WERI-Rb-1 (cell line): ENCODE measurements at regions not wholly inside any gene's neighbourhood (a gene's known extent, or its start where the extent isn't known, plus 50 kb on each side); places are given as distances from the start of the nearest gene placed in this dataset.
"Not testable (repeated sequence)": the region's sequence is repeated elsewhere in the genome, so short reads cannot be mapped to it uniquely, and the experiment has no call there.

ENCODE experiments used
- DNase-seq: peaks from one replicate; pipeline ENCODE4 v3.0.0-alpha.2; 2020
- H3K27ac ChIP-seq: fragments of 250-450 bp; sonication (Bioruptor Pico); 2 replicates; pipeline ENCODE4 v1.5.1; 2020; ENCODE audit warnings: mild to moderate bottlenecking, moderate library complexity
- H3K27me3 ChIP-seq: fragments of 250-450 bp; sonication (Bioruptor Pico); 2 replicates; pipeline ENCODE4 v1.5.1; 2021; ENCODE audit warnings: mild to moderate bottlenecking, low read depth, moderate library complexity; ENCODE audit not compliant: insufficient read depth, severe bottlenecking
- H3K36me3 ChIP-seq: fragments of 250-450 bp; sonication (Bioruptor Pico); 2 replicates; pipeline ENCODE4 v1.5.1; 2020; ENCODE audit warnings: mild to moderate bottlenecking, moderate library complexity
- H3K4me3 ChIP-seq: 2 replicates; pipeline ENCODE4 v1.5.1; 2011; ENCODE audit warnings: low read depth, mild to moderate bottlenecking, control low read depth, low read length
- H3K9me3 ChIP-seq: fragments of 250-450 bp; sonication (Bioruptor Pico); 2 replicates; pipeline ENCODE4 v1.5.1; 2021; ENCODE audit warnings: mild to moderate bottlenecking, moderate library complexity; ENCODE audit not compliant: severe bottlenecking
- CTCF ChIP-seq: IDR thresholded peaks from 2 replicates; pipeline ENCODE4 v1.5.1; 2011; ENCODE audit warnings: low read depth, mild to moderate bottlenecking, control low read depth, inconsistent platforms, low read length

GRCh38 chr7:138359870-138360559, 100.0 kb upstream of the TRIM24 start:
- no peak for TF ChIP-seq CTCF
- no peaks in the 10 kb centered on the region for H3K9me3 ChIP-seq
- H3K36me3 ChIP-seq, result no peaks in the 10 kb centered on the region
- no peak for DNase-seq
- H3K4me3 ChIP-seq, result no peak overlapping the region
- no peaks in the 10 kb centered on the region for H3K27me3 ChIP-seq
- no peak overlapping the region for H3K27ac ChIP-seq

GRCh38 chr7:138363721-138364120, 96.3 kb upstream of the TRIM24 start:
- Histone ChIP-seq H3K27me3 (no peaks in the 10 kb centered on the region), H3K4me3 (no peak overlapping the region), H3K36me3 (no peaks in the 10 kb centered on the region), H3K27ac (no peak overlapping the region), H3K9me3 (no peaks in the 10 kb centered on the region)
- no peak for DNase-seq
- TF ChIP-seq CTCF, result no peak

GRCh38 chr7:138366137-138366536, 93.9 kb upstream of the TRIM24 start:
- H3K4me3 ChIP-seq, result not testable (repeated sequence)

GRCh38 chr7:138366676-138367075, 93.4 kb upstream of the TRIM24 start:
- H3K27ac ChIP-seq, H3K27me3 ChIP-seq, H3K4me3 ChIP-seq, H3K36me3 ChIP-seq, H3K9me3 ChIP-seq, DNase-seq: not testable (repeated sequence)

More at GRCh38 chr7:138366137-138366536, 93.9 kb upstream of the TRIM24 start:
- H3K27me3 ChIP-seq, H3K27ac ChIP-seq, H3K9me3 ChIP-seq, DNase-seq, H3K36me3 ChIP-seq: not testable (repeated sequence)

GRCh38 chr7:138369797-138370196, 90.3 kb upstream of the TRIM24 start:
- Histone ChIP-seq H3K4me3 (no peak overlapping the region), H3K27me3 (no peaks in the 10 kb centered on the region), H3K9me3 (peaks cover 5% of the 10 kb centered on the region), H3K27ac (no peak overlapping the region), H3K36me3 (no peaks in the 10 kb centered on the region)
- TF ChIP-seq CTCF, result no peak
- no peak for DNase-seq

GRCh38 chr7:138370956-138371355, 89.1 kb upstream of the TRIM24 start:
- no peak overlapping the region for H3K4me3 ChIP-seq
- peaks cover 5% of the 10 kb centered on the region for H3K9me3 ChIP-seq
- H3K27me3 ChIP-seq, result no peaks in the 10 kb centered on the region
- no peak for DNase-seq
- H3K36me3 ChIP-seq, result no peaks in the 10 kb centered on the region
- no peak overlapping the region for H3K27ac ChIP-seq
- TF ChIP-seq CTCF, result no peak

GRCh38 chr7:138374119-138374693, 85.9 kb upstream of the TRIM24 start:
- H3K27me3 ChIP-seq, result no peaks in the 10 kb centered on the region
- no peak overlapping the region for H3K27ac ChIP-seq
- no peak for TF ChIP-seq CTCF
- H3K36me3 ChIP-seq, result no peaks in the 10 kb centered on the region
- no peak for DNase-seq
- peaks cover 5% of the 10 kb centered on the region for H3K9me3 ChIP-seq
- no peak overlapping the region for H3K4me3 ChIP-seq
